ENCODE measurements at regions not wholly inside any gene's neighbourhood (a gene's known extent, or its start where the extent isn't known, plus 50 kb on each side); places are given as distances from the start of the nearest gene placed in this dataset.

DNA sequence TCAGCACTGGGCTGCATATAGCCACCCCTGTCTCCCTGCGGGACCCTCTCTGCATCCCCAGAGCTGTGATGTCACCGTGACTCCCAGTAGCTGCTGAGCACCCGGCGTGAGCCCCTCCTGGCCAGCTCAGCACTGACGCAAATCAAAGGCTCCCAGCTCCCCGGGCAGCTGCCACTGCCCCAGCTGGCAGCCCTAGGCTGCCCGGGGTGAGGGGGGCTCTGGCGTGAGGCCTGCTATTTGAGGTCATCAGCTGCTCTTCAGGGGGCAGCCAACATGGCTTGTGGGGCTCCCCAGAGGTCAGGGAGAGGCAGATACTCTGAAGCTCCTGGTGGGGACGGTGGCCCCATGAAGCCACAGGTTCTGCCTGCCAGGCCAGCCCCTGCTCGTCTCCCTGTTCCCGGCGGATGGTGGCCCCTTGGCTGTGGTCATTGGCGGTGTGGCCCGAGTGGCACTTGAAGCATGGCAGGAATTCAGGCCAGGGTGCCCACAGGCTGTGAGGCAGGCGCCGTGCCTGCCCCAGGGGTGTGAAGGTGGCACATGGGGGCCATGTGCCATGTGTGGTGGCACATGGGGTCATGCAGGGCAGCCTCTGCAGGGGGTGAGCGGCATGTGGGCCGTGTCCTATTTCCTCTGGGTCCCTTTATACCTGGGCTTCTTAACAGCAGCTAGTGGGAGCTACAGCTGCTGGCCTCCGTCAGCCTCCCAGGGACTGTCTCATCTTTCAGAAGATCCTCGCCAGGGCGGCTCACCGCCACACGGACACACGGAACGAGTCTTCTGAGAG is 85.4 kb downstream of the SIK1 start:
- Histone ChIP-seq H3K4me3 (no peak overlapping the region), H4K20me1 (ENCODE audit: insufficient read depth) (no peaks in the 10 kb centered on the region), H3K27ac (no peak overlapping the region), H3F3A (ENCODE audit: insufficient read depth) (no peaks in the 10 kb centered on the region), H3K79me2 (ENCODE audit: insufficient read depth) (no peaks in the 10 kb centered on the region), H3K9me2 (ENCODE audit: insufficient read depth) (no peaks in the 10 kb centered on the region), H2AFZ (no peak overlapping the region), H3K27me3 (replicated peaks; ENCODE audit: insufficient read depth) (no peaks in the 10 kb centered on the region), H3K9me3 (ENCODE audit: low read depth) (no peaks in the 10 kb centered on the region), H3K36me3 (ENCODE audit: low read depth) (no peaks in the 10 kb centered on the region), H3K4me1 (ENCODE audit: insufficient read depth) (peaks cover 5% of the 10 kb centered on the region), H3K4me2 (ENCODE audit: unreplicated experiment) (no peak overlapping the region), H3K9ac (no peak overlapping the region)
- WGBS, 2 experiments (ENCODE audit: low coverage in 1 of 2, low lambda C conversion rate in 2 of 2, missing lambda C conversion rate in 2 of 2) = 71 to 72% methylated on average over 25 of the region's 25 CpGs
- in situ Hi-C loops (cut with MboI) = no loop called here
- no peak for DNase-seq
- TF ChIP-seq EZH2 (IDR thresholded peaks at IDR 0.05; ENCODE audit: insufficient read depth, poor library complexity, severe bottlenecking) = no peak
- TF ChIP-seq EZH2phosphoT487 (IDR thresholded peaks at IDR 0.05; ENCODE audit: insufficient read depth, low read depth) = no peak

DNA sequence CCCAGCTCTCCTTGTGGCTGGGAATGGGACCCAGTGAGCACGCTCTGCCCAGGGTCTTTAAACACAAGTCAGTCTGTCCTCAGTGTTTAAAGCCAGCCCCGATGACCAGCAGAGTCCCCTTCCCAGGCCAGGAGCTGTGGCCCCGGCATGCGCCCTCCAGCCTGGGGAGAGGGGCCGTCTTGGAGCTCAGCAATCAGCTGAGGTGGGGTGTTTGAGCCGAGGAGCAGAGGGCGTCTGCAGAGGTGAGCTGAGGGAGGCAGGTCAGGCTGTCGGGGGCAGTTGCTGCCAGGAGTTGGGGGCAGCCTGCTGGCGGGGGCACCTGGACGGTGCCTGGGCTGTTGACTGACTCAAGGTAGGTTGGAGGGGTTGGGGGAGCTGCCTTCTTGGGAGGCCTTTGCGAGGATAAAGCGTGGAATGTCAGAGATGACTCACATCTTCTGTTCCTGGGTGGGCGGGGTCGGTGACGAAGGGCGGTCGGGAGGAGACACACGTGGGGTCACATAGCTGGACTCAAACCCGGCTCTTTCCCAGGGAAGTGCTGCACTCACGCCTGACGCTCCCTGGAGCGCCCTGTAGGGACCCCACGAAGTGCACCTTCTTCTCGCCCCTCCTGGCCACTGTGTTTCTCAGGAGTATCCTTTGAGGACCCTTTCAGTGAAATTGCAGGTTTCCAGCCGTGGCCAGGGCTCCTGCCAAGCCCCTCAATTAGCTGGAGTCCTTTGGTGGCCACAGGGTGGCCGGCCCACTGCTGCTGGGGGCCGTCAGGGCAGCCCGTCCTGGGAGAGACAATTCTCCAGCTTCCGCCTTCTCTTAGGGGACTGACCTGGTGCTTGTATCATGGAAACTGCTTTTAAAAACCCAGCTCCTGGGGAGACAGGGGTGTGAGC is 86.2 kb downstream of the SIK1 start:
- no peaks in the 10 kb centered on the region for H3K79me2 ChIP-seq (ENCODE audit: insufficient read depth)
- no peaks in the 10 kb centered on the region for H3K9me2 ChIP-seq (ENCODE audit: insufficient read depth)
- no peaks in the 10 kb centered on the region for H3K36me3 ChIP-seq (ENCODE audit: low read depth)
- H3F3A ChIP-seq (ENCODE audit: insufficient read depth) = no peaks in the 10 kb centered on the region
- in situ Hi-C loops (cut with MboI) = no loop called here
- 54 to 58% methylated on average over 24 to 29 of the region's 29 CpGs for WGBS, 2 experiments (ENCODE audit: low coverage in 1 of 2, low lambda C conversion rate in 2 of 2, missing lambda C conversion rate in 2 of 2)
- no peaks in the 10 kb centered on the region for H3K27me3 ChIP-seq (replicated peaks; ENCODE audit: insufficient read depth)
- H2AFZ ChIP-seq = no peak overlapping the region
- DNase-seq = peak; percentile 85
- peaks cover 5% of the 10 kb centered on the region for H3K4me1 ChIP-seq (ENCODE audit: insufficient read depth)
- H3K27ac ChIP-seq = no peak overlapping the region
- H3K9ac ChIP-seq = no peak overlapping the region
- no peaks in the 10 kb centered on the region for H4K20me1 ChIP-seq (ENCODE audit: insufficient read depth)
- no peaks in the 10 kb centered on the region for H3K9me3 ChIP-seq (ENCODE audit: low read depth)
- H3K4me3 ChIP-seq = no peak overlapping the region
- no peak for TF ChIP-seq EZH2 (IDR thresholded peaks at IDR 0.05; ENCODE audit: insufficient read depth, poor library complexity, severe bottlenecking)
- no peak for TF ChIP-seq EZH2phosphoT487 (IDR thresholded peaks at IDR 0.05; ENCODE audit: insufficient read depth, low read depth)
- H3K4me2 ChIP-seq (ENCODE audit: unreplicated experiment) = no peak overlapping the region

DNA sequence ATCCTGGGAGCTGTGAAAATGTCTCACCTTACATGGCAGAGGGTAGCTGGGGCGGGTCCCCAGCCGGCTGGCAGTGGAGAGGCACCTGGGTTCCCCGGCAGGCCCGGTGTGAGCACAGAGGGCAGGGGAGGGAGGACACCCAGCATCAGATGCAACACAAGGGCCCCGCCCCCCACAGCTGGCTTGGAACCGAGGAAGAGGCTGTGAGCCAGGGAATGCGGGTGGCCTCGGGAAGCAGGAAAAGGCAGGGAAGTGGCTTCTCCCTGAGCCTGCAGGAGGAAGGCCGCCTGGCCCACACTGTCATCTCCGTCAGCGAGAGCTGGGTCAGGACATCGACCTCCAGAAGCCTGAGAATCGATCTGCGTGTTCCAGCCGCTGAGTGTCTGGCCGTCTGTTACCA is 87.3 kb downstream of the SIK1 start:
- H3K79me2 ChIP-seq (ENCODE audit: insufficient read depth) = no peaks in the 10 kb centered on the region
- H3K9ac ChIP-seq = no peak overlapping the region
- H4K20me1 ChIP-seq (ENCODE audit: insufficient read depth) = no peaks in the 10 kb centered on the region
- DNase-seq = no peak
- TF ChIP-seq EZH2 (IDR thresholded peaks at IDR 0.05; ENCODE audit: insufficient read depth, poor library complexity, severe bottlenecking) (no peak), EZH2phosphoT487 (IDR thresholded peaks at IDR 0.05; ENCODE audit: insufficient read depth, low read depth) (no peak)
- 0 out of 2 replicates have a peak, but pooled peaks cover 1% of the 10 kb centered on the region for H3F3A ChIP-seq (ENCODE audit: insufficient read depth)
- H3K4me3 ChIP-seq = no peak overlapping the region
- peaks cover 5% of the 10 kb centered on the region for H3K4me1 ChIP-seq (ENCODE audit: insufficient read depth)
- H3K36me3 ChIP-seq (ENCODE audit: low read depth) = no peaks in the 10 kb centered on the region
- WGBS, 2 experiments (ENCODE audit: low coverage in 1 of 2, low lambda C conversion rate in 2 of 2, missing lambda C conversion rate in 2 of 2) = 70 to 73% methylated on average over 16 of the region's 16 CpGs
- H2AFZ ChIP-seq = no peak overlapping the region
- H3K27me3 ChIP-seq (replicated peaks; ENCODE audit: insufficient read depth) = no peaks in the 10 kb centered on the region
- no peaks in the 10 kb centered on the region for H3K9me2 ChIP-seq (ENCODE audit: insufficient read depth)
- in situ Hi-C loops (cut with MboI) = no loop called here
- no peaks in the 10 kb centered on the region for H3K9me3 ChIP-seq (ENCODE audit: low read depth)
- no peak overlapping the region for H3K4me2 ChIP-seq (ENCODE audit: unreplicated experiment)
- H3K27ac ChIP-seq = no peak overlapping the region

DNA sequence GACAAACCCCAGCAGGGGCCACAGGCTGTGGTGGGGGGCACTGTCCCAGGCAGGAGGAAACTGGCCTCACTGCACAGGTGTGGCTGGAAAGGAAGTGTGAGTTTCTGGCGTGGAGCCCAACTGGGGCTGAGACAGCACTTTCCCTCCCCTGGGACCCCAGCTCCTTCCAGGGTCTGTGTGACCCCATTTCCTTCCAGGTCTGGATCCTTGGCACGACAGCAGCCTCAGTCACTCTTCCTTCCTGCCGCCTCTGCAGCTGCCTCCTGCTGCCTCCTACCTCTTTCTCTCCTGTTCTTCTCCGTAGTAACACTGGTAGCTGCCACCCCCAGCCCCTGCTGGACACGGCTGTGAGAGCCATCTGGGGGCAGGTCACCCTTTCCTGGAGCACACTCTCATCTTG is 88.0 kb downstream of the SIK1 start:
- Histone ChIP-seq H3K9me3 (ENCODE audit: low read depth) (no peaks in the 10 kb centered on the region), H3K27me3 (replicated peaks; ENCODE audit: insufficient read depth) (no peaks in the 10 kb centered on the region), H3K9ac (no peak overlapping the region), H3K36me3 (ENCODE audit: low read depth) (no peaks in the 10 kb centered on the region), H3K27ac (no peak overlapping the region), H3K4me1 (ENCODE audit: insufficient read depth) (peaks cover 11% of the 10 kb centered on the region), H4K20me1 (ENCODE audit: insufficient read depth) (no peaks in the 10 kb centered on the region), H3K9me2 (ENCODE audit: insufficient read depth) (no peaks in the 10 kb centered on the region), H3K4me3 (no peak overlapping the region), H3F3A (ENCODE audit: insufficient read depth) (peaks cover 8% of the 10 kb centered on the region), H3K79me2 (ENCODE audit: insufficient read depth) (no peaks in the 10 kb centered on the region), H2AFZ (no peak overlapping the region), H3K4me2 (ENCODE audit: unreplicated experiment) (no peak overlapping the region)
- no peak for DNase-seq
- in situ Hi-C loops (cut with MboI) = no loop called here
- WGBS, 2 experiments (ENCODE audit: low coverage in 1 of 2, low lambda C conversion rate in 2 of 2, missing lambda C conversion rate in 2 of 2) = 42 to 44% methylated on average over 5 of the region's 5 CpGs
- TF ChIP-seq EZH2phosphoT487 (IDR thresholded peaks at IDR 0.05; ENCODE audit: insufficient read depth, low read depth) (no peak), EZH2 (IDR thresholded peaks at IDR 0.05; ENCODE audit: insufficient read depth, poor library complexity, severe bottlenecking) (no peak)
